Body of pancreas (tissue), 4 donors: ENCODE measurements at regions not wholly inside any gene's neighbourhood (a gene's known extent, or its start where the extent isn't known, plus 50 kb on each side); places are given as distances from the start of the nearest gene placed in this dataset.

Experiments
- POLR2A ChIP-seq, 3 donors: fragments of 450-650 bp; IDR thresholded peaks; one replicate each; pipeline ENCODE4 v1.6.1; 2016; ENCODE audit warnings: antibody characterized with exemption in 3 of 3, mild to moderate bottlenecking in 2 of 3
- TF ChIP-seq, protein P1 (sequence below), 7 experiments: fragments of 450-650 bp in 4 of 7; fragments of 200-600 bp in 3 of 7; sonication (generic) in 3 of 7; IDR thresholded peaks; one replicate each; pipeline ENCODE4 v1.5.1; 2016 to 2019; ENCODE audit warnings: antibody characterized with exemption in 7 of 7

DNA sequence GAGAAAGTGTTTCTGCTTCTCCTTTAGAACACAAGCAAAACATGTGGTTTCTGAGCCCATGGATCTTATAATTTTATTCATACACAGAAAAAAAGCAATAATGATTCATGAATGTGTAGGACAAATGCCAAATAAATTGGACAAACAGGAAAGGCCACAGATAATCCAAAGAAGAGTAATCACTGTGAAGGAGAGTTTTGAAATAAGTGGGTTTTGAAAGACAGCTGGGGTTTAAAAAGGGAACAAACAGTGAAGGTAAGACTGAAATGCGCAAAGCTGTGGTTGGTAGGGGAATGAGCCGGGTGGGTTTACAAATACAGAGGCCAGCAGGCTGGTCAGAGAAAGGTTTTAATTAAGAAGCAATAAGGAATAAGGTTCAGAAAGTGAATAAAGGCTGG is 50.0 kb upstream of the MBOAT2 start:
- TF ChIP-seq, protein P1, sequence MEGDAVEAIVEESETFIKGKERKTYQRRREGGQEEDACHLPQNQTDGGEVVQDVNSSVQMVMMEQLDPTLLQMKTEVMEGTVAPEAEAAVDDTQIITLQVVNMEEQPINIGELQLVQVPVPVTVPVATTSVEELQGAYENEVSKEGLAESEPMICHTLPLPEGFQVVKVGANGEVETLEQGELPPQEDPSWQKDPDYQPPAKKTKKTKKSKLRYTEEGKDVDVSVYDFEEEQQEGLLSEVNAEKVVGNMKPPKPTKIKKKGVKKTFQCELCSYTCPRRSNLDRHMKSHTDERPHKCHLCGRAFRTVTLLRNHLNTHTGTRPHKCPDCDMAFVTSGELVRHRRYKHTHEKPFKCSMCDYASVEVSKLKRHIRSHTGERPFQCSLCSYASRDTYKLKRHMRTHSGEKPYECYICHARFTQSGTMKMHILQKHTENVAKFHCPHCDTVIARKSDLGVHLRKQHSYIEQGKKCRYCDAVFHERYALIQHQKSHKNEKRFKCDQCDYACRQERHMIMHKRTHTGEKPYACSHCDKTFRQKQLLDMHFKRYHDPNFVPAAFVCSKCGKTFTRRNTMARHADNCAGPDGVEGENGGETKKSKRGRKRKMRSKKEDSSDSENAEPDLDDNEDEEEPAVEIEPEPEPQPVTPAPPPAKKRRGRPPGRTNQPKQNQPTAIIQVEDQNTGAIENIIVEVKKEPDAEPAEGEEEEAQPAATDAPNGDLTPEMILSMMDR (IDR thresholded peaks at IDR 0.05), result no peak
- TF ChIP-seq POLR2A (IDR thresholded peaks at IDR 0.05), result no peak
